ENCODE measurements at regions not wholly inside any gene's neighbourhood (a gene's known extent, or its start where the extent isn't known, plus 50 kb on each side); places are given as distances from the start of the nearest gene placed in this dataset.

- no peak for DNase-seq
These were observed 81.3 kb upstream of the TNS3 start for GRCh38 chr7:47663213-47663612.

- DNase-seq = no peak
These were observed 79.3 kb upstream of the TNS3 start for GRCh38 chr7:47661051-47661714.

- no peak for DNase-seq
These were observed 78.0 kb upstream of the TNS3 start for GRCh38 chr7:47659664-47660462.

GRCh38 chr7:47658886-47659635, 77.2 kb upstream of the TNS3 start:
- DNase-seq = no peak

- DNase-seq = no peak
These were observed 75.2 kb upstream of the TNS3 start for GRCh38 chr7:47657126-47657525.

- DNase-seq = no peak
These were observed 72.9 kb upstream of the TNS3 start for GRCh38 chr7:47654672-47655298.

GRCh38 chr7:47653550-47654411, 71.9 kb upstream of the TNS3 start:
- no peak for DNase-seq

- DNase-seq = no peak
These were observed 70.7 kb upstream of the TNS3 start for GRCh38 chr7:47652591-47652990.

GRCh38 chr7:47651355-47652317, 69.7 kb upstream of the TNS3 start:
- DNase-seq = no peak

GRCh38 chr7:47649919-47650318, 68.0 kb upstream of the TNS3 start:
- DNase-seq = no peak

- no peak for DNase-seq
These were observed 66.5 kb upstream of the TNS3 start for GRCh38 chr7:47648275-47648925.

- DNase-seq = no peak
These were observed 66.0 kb upstream of the TNS3 start for GRCh38 chr7:47647918-47648250.

- no peak for DNase-seq
These were observed 65.4 kb upstream of the TNS3 start for GRCh38 chr7:47647181-47647917.

- no peak for DNase-seq
These were observed 61.9 kb upstream of the TNS3 start for GRCh38 chr7:47643716-47644400.

GRCh38 chr7:47640265-47640664, 58.4 kb upstream of the TNS3 start:
- no peak for DNase-seq

- DNase-seq = no peak
These were observed 57.7 kb upstream of the TNS3 start for GRCh38 chr7:47639495-47640110.

GRCh38 chr7:47638679-47639315, 56.9 kb upstream of the TNS3 start:
- DNase-seq = no peak

GRCh38 chr7:47636433-47637175, 54.7 kb upstream of the TNS3 start:
- DNase-seq = no peak
